GM19238 (cell line): ENCODE measurements at regions not wholly inside any gene's neighbourhood (a gene's known extent, or its start where the extent isn't known, plus 50 kb on each side); places are given as distances from the start of the nearest gene placed in this dataset.
"Not testable (repeated sequence)": the region's sequence is repeated elsewhere in the genome, so short reads cannot be mapped to it uniquely, and the experiment has no call there.

ENCODE experiments used
- DNase-seq: peaks from one replicate; pipeline ENCODE4 v3.0.0; 2011; ENCODE audit warnings: low spot score; ENCODE audit not compliant: insufficient read length

DNA sequence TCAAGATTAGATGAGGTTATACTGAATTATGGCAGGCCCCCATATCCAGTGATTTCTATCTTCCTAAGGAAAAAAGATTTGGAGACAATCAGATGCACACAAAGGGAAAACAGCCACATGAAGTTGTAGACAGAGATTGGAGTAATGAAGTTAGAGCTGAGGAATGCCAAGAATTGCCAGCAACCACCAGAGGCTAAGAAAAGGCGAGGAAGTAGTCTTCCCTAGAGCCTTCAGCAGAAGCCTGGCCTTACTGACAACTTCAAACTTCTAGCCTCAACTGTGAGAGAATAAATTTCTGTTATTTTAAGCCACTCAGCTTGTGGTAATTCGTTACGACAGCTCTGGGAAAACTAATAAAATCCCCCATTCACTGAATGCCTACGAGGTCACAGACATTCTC is 473.9 kb downstream of the COL12A1 start:
- no peak for DNase-seq

DNA sequence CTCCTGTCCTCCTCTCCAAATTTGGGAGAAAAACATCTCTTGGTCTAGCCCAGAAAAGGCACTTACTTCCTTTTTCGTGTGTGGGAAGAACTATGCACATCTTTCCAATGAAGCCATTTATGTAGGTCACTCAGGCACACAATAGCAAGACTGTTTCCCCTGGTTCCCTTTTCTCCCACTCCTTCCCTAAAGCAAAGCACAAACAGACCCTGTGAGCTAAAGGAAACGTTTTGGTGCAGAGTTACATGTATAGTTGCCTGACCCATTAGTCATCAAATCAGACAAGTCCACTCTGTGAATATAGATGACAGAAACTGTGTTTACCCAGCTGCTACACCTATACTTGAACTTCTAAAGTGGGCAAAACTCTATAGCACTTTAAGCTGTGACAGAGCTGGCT is 474.6 kb downstream of the COL12A1 start:
- no peak for DNase-seq

DNA sequence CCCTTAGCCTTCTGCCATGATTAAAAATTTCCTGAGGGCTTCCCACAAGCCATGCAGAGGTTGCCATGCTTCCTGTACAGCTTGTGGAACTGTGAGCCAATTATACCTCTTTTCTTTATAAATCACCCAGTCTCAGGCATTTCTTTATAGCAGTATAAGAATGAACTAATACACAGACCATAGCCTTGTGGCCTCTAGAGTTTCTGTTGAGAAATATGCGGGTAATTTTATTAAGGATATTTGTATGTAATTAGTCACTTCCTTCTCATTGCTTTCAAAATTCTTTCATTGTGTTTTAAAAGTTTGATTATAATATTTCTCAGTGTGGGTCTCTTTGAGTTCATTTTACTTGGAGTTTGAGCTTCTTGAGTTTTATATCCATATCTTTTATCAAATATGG is 484.9 kb downstream of the COL12A1 start:
- DNase-seq, result no peak

DNA sequence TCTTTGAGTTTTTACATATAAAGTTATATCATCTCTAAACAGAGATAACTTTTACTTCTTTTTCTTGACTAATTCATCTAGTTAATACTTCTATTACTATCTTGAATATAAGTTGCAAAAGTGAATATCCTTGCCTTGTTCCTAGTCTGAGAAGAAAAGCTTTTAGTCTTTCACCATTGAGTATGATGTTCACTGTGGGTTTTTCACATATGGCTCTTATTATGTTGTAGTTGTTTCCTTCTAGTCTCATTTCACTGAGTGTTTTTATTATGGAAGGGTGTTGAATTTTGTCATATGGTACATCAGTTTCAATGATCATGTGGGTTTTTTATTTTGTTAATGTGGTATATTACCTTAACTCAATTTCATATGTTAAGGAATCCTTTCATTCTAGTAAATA is 488.3 kb downstream of the COL12A1 start:
- no peak for DNase-seq

DNA sequence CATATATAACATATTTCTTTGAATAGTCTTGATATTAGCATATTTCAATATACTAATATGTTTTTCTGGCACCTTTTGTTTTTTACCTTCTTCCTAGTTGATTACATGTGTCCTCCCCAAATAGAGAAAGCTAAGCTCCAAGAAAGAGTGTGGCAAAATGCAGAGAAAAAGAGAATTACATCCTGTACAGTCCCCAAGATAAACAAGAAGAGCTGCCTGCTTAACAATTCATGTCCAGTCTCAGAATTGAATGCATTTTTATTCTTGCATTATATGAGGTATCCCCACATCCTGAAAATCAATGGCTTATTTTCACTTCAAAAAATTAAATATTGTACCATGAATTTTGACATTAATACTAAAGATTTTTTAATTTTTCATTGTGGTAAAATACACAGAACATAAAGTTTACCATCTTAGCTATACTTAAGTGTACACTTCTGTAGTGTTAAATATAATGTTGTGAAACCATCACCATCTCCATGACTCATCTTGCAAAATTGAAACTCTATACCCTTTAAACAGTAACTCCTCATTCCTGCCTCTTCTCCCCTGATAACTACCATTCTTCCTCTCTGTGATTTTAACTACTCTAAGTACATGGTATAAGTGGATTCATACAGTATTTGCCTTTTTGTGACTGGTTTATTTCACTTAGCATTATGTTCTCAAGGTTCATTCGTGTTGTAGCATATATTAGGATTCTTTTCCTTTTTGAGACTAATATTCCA is 490.3 kb downstream of the COL12A1 start:
- no peak for DNase-seq

DNA sequence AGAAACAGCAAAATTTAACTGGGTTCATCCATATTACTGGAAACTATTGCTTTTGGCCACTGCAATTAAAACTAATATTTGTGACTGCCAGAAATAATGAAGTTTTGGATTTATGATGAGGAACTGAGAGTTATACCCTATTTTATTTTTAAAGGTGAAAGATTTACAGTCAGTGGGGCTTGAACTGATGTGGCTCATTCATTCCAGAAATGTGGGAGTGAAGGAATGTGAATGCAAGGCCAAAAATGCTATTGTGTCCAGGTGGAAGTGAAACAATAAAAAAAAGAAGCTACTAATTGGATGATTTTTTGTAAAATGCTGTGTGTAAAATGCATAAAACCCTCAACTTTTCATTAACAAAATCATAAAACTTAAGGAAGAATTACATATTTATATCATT is 491.9 kb downstream of the COL12A1 start:
- no peak for DNase-seq

DNA sequence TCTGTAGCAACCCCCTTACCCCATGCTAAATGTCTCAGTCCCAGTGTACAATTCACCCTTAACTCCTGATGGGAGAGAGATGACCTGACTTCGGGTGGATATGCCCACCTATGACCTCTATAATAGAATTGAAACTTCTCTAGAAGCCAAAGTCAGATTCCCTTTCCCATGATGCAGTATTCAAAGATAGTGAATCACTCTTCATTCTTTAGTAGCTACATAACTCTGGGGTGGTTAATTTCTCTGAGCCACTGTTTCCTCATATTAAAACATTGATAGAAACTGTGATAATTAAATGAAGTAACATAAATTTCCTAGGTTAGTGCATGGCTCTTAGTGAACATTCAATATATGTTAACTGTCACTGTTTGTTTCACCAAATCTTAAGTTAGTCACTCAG is 500.4 kb downstream of the COL12A1 start:
- DNase-seq, result no peak

DNA sequence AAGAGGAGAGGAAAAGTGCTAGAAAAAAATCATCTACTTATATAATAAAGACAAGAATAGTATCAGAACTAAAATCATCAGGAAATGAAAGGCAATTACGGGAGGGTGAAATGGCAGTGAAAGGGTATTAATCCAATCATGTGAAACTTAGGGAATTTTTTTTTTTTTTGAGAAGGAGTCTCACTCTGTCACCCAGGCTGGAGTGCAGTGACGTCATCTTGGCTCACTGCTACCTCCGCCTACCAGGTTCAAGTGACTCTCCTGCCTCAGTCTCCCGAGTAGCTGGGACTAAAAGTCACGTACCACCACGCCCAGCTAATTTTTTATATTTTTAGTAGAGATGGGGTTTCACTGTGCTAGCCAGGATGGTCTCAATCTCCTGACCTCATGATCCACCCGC is 501.3 kb downstream of the COL12A1 start:
- DNase-seq, result not testable (repeated sequence)

DNA sequence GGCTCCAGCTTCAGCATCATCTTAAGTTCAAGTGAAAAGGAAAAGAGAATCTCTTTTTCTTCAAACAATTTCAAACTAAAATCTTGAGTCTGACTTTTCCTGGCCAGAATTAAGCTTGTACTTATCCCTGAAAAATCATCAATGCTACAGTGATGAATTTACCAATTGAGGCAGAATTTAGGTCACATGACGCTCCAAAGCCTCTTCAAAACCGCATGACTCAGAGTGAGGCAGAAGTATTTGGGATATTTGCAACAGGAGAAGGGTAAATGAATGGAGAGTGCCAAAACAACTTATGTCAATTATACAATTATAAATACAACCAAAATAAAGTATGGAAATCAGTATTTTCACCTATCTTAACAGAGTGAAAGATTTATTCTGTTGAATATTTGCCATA is 515.5 kb downstream of the COL12A1 start:
- no peak for DNase-seq

DNA sequence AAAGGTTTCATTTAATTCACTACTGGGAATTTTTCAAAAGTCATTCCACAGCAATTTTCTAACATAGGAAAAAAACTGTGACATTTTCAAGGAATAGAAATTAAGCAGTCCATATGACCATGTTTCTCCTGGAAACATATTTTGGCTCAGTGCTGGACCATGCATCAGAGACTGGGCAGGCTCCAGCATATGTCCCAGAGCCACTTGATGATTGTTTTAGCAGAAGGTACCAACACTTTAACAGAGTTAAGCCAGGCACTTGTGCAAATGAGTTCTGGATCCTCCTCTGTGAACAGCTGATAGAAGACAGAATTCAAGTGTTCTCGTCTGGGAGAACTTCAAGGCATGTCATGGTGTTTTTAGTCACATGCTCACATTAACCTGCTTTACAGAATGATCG is 516.3 kb downstream of the COL12A1 start:
- DNase-seq, result no peak

DNA sequence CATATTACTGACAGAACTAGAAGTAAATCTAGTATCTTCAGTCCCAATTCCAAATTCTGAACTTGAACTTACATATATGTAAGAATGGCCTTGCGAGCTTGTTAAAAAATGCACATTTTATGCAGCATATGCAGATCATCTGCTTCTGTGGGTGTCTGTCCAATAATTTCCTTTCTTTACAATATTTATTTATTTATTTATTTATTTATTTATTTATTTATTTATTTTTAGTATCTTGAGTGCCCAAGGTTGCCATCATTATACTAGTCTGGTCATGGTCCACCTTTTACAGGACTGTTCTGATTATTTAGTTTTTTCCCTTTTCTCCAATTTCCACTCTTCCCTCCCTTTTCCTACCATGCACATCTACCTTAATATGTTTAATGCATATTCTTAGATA is 528.4 kb downstream of the COL12A1 start:
- DNase-seq, result no peak

DNA sequence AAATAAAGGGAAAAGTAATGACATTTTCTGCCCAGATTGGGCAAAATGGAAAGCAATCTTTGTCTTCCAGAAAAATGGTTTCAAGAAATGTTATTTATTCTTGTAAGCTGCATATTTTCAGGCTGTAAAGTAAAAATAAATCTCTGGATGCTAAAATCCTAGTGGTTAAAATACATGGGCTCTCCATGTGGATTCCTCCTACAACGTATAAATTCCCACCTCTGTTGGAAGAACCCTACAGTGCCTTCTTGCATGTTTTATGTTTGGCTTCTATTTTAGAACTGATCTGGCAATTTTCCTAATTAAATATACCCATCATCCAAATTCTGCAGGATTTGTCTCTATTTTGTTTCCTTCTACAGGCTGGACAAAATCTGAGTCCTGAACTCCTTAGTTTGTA is 528.9 kb downstream of the COL12A1 start:
- no peak for DNase-seq

DNA sequence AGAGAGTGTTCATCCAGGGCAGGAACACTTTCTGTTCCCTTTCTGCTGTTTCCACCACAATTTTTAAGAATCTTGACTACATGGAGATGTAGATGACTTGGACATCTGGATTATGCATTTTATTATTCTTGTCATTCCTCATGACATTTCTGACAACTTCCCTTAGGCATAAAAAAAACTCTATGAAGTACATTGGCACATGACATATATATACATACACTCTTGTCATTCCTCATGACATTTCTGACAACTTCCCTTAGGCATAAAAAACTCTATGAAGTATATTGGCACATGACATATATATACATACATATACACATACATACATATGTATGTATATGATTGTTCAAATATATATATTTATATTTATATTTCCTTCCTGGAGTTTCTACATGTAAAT is 531.5 kb downstream of the COL12A1 start:
- no peak for DNase-seq

DNA sequence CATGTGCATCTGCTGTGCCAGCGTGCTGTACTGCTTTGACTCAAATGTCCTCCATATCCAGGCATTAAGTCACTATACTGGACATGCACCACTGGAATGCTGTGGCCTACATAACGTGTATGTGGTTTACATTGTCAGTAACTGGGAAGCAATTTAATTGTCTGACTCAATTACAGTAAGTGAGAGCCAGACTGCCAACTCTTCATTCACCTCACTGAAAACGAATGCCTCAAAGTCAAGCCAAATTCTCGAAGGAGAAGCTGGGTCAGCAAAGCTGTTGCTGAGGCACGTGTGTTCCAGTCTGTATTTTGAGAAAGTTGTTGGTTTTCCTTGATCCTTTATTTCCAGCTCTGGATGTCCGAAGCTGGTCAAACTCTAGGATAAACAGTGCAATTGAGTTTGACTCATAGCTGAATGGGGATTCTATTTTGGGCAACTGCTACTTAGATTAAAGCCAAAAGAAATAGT is 534.3 kb downstream of the COL12A1 start:
- no peak for DNase-seq

DNA sequence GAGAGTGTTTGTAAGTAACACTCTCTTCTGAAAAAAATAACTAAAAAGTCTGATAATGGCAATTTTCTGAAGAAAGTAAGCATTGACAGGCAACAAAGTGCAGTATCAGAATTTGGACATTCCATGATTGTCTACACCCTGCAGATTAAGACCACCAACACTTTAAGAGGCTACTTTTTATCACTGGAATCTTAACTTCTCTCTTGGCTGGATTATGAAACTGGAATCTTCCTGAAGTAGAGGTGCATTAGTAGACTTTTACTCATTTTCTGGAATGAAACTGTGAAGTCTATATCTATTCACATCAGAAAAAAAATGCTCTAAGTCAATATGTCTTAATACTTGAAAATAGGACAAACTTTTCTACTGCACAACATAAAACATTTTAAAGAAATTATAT is 547.5 kb downstream of the COL12A1 start:
- DNase-seq, result no peak

DNA sequence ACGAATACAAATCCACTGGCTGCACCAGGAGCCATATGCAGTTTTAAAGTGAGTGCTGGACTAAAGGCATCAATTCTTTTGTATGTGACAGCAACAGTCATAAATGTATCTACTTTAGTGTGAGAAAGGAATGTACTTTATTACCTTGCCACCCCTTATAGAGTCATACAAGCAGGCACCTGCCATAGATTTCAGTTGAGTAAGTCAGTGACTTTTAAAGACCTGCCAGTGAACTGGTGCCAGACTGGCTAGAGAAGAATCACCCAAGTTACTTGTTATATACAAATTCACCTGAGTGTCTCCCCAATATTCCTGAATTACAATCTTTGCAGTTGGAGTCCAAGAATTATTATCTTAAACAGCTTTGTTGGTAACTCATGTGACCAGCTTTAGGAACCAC is 547.9 kb downstream of the COL12A1 start:
- no peak for DNase-seq

DNA sequence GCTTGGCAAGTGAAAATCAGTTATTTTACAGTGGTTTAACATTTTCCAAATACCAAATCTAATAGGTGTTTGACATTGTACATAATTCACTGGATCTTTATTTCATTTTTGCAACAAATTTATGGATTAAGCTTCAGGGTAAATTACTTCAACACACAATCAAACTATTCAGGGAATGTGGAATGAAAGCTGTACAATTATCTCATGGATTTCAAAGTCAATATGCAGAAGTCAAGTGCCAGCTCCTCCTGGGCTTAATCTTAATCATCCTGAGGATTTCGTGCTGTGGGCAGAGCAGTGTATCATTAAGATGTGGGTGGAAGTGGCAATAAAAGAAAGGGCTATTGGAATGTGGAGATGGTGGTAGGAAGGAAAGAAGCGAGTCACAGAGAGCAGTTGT is 548.8 kb downstream of the COL12A1 start:
- no peak for DNase-seq

DNA sequence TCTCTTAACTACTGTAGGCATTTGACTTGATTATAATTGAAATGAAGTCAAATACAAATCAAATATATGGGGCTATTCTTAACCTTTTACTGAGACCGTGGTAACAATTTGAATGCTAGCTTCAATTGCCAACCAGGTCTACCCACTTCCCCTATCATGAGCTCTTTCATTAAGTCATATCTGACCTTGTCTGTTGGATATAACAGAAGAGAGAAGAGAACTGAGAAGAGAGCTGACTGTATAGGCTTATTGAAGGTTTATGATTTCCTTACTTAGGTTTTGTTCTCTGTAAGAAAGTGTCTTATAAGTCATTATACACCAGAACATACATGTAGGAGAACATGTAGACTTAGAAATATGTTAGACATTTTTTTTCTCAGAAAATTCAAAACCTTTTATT is 549.4 kb downstream of the COL12A1 start:
- DNase-seq, result no peak

DNA sequence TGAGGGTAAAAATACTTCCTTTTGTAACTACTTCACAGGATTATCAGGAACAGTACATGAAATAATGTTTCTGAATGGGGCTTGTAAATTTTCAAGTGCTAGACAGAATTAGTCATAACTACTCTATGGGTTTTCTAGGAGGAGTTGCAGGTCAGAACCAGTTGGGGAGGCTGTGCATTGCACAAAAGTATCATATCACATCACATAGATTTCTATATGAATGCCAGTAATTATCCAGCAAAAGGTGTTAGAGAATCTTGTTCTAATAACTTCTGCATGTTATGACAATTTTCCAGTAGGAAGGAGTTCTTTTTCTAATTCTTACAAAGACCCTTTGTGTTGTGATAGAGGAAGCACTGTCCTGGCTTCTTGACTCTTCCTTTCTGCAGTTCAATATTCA is 551.6 kb downstream of the COL12A1 start:
- DNase-seq, result no peak

DNA sequence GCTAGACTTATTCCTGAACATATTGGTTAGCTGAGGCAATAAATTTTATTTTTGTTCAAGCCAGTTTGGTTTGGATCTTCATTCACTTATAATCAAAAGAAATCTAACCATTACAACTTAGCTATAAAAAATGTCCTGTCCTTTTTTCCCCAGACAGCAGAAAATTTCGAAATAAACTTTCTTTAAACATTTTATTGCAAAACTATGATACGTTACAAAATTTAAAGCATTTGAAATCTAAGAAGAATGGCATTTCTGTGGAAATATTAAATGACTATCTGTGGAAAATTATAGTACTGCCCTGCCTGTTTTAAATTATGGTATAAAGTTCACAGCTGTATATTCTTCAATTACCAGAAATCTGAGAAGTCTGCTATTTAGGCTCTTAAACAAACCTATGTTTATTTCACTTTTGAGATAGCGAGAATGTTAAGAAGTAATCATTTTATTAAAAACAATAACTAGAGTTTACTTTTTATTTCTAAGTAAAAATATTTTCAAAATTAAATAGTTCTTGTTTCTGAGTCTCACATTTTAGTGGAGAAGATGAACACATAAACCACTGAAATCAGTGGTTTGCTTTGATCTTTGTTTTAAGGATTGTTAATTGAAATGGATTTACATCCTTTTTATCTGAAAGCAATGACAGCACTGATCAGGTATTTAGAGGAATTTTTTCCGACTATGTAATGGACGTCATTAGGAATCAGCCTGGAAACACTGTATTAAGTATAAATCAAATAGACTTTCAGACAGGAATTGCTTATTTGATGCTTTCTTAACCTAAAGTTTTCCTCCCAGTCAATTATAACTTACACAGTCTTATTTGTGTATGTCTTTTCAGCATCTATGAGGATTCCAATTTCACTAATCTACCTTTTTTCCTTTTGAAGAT is 553.7 kb downstream of the COL12A1 start:
- DNase-seq, result no peak

DNA sequence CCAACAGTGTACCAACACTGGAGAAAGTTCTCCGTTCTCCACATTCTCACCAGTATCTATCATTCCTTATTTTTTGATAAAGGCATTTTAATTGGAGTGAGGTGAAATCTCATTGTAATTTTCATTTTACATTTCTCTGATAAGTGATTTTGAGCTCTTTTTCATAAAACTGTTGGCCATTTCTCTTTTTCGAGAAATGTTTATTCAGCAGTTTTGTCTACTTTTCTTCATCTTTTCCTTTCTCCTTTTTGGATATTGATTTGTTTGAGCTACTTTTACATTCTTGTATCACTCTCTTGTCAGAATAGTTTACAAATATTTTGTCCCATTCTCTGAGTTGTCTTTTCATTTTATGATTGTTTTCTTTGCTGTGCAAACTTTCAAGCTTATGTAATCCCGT is 555.2 kb downstream of the COL12A1 start:
- DNase-seq, result no peak

DNA sequence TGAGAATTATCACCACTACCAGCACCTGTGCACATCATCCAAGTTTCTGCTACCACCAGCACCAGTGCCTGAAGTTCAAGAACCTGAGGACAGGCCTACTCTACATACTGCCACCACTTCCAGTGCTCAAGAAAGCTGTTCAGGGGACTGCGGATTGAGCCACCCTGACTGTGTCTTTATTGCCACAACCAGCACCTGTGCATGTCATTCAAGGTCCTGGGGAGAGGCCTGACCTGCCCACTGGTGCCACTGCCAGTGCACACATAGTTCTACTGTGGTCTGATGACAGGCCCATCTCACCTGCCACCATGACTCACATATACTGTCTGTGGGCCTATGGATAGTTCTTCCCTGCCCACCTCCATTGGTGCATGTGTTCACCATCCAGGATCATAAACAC is 559.4 kb downstream of the COL12A1 start:
- no peak for DNase-seq
